Mesendoderm (in vitro differentiated cells): ENCODE measurements at regions not wholly inside any gene's neighbourhood (a gene's known extent, or its start where the extent isn't known, plus 50 kb on each side); places are given as distances from the start of the nearest gene placed in this dataset.

Experiments used
- DNase-seq: peaks from one replicate; pipeline ENCODE4 v3.0.0; 2013
- H2AK5ac ChIP-seq: 2 replicates; pipeline ENCODE4 v1.6.1; 2013; ENCODE audit warnings: low read length, inconsistent platforms
- H2BK120ac ChIP-seq: 2 replicates; pipeline ENCODE4 v1.6.1; 2013; ENCODE audit warnings: low read depth, mild to moderate bottlenecking, low read length, moderate library complexity, mixed read lengths
- H2BK15ac ChIP-seq: replicated peaks from 2 replicates; pipeline ENCODE4 v1.6.1; 2013; ENCODE audit warnings: low read depth, mild to moderate bottlenecking, moderate library complexity
- H2BK5ac ChIP-seq: 2 replicates; pipeline ENCODE4 v1.6.1; 2013; ENCODE audit warnings: low read length, inconsistent platforms
- H3K18ac ChIP-seq: 2 replicates; pipeline ENCODE4 v1.6.1; 2013; ENCODE audit warnings: mild to moderate bottlenecking, low read length, mixed read lengths
- H3K23ac ChIP-seq: one replicate; pipeline ENCODE4 v1.6.1; 2013; ENCODE audit warnings: low read length
- H3K27ac ChIP-seq: 2 replicates; pipeline ENCODE4 v1.5.1; 2013; ENCODE audit warnings: low read depth, mild to moderate bottlenecking, inconsistent platforms, low read length, moderate library complexity
- H3K27me3 ChIP-seq: 2 replicates; pipeline ENCODE4 v1.6.1; 2013; ENCODE audit warnings: low read length, control low read depth, mild to moderate bottlenecking, inconsistent platforms; ENCODE audit not compliant: insufficient read depth, poor library complexity
- H3K36me3 ChIP-seq: 2 replicates; pipeline ENCODE4 v1.6.1; 2013; ENCODE audit warnings: low read length, inconsistent platforms; ENCODE audit not compliant: control insufficient read depth, insufficient read depth
- H3K4ac ChIP-seq: one replicate; pipeline ENCODE4 v1.6.1; 2013; ENCODE audit warnings: low read depth, mild to moderate bottlenecking, low read length, moderate library complexity
- H3K4me1 ChIP-seq: 2 replicates; pipeline ENCODE4 v1.6.1; 2013; ENCODE audit warnings: low read depth, low read length, inconsistent platforms; ENCODE audit not compliant: control insufficient read depth
- H3K4me2 ChIP-seq: 2 replicates; pipeline ENCODE4 v1.6.1; 2013; ENCODE audit warnings: low read length
- H3K4me3 ChIP-seq: 2 replicates; pipeline ENCODE4 v1.5.1; 2013; ENCODE audit warnings: mild to moderate bottlenecking, low read length
- H3K56ac ChIP-seq: one replicate; pipeline ENCODE4 v1.6.1; 2013; ENCODE audit warnings: low read length
- H3K79me1 ChIP-seq: 2 replicates; pipeline ENCODE4 v1.6.1; 2013; ENCODE audit warnings: low read length, inconsistent platforms
- H3K79me2 ChIP-seq: 2 replicates; pipeline ENCODE4 v1.6.1; 2013; ENCODE audit warnings: mild to moderate bottlenecking, low read length; ENCODE audit not compliant: control insufficient read depth, insufficient read depth
- H3K9ac ChIP-seq: 2 replicates; pipeline ENCODE4 v1.6.1; 2013; ENCODE audit warnings: low read length, inconsistent platforms
- H4K5ac ChIP-seq: one replicate; pipeline ENCODE4 v1.6.1; 2013; ENCODE audit warnings: low read length
- H4K8ac ChIP-seq: one replicate; pipeline ENCODE4 v1.6.1; 2013; ENCODE audit warnings: low read depth, mild to moderate bottlenecking, control low read depth, low read length, moderate library complexity
- WGBS: extraction: QIAGEN DNeasy Blood & Tissue Kit; methylation state at CpG from one replicate; pipeline ENCODE4 v1.1.7; 2013; ENCODE audit warnings: low lambda C conversion rate, missing lambda C conversion rate; ENCODE audit not compliant: insufficient coverage; ENCODE audit errors: extremely low coverage; 5-methylcytosine and 5-hydroxymethylcytosine counted together

GRCh38 chr12:118773956-118774723, 207.2 kb upstream of the SRRM4 start:
- no peak overlapping the region for H2BK120ac ChIP-seq
- no peak overlapping the region for H3K4me2 ChIP-seq
- no peak overlapping the region for H3K9ac ChIP-seq
- no peaks in the 10 kb centered on the region for H3K79me2 ChIP-seq
- no peak overlapping the region for H4K8ac ChIP-seq
- H3K36me3 ChIP-seq = no peaks in the 10 kb centered on the region
- H3K56ac ChIP-seq = no peak overlapping the region
- H3K4ac ChIP-seq = no peak overlapping the region
- H3K27me3 ChIP-seq = peaks cover 18% of the 10 kb centered on the region
- no peak overlapping the region for H3K4me3 ChIP-seq
- no peaks in the 10 kb centered on the region for H3K4me1 ChIP-seq
- no peak overlapping the region for H2BK5ac ChIP-seq
- H3K27ac ChIP-seq = no peak overlapping the region
- no peak overlapping the region for H2AK5ac ChIP-seq
- no CpG with 5 or more reads among the region's 43 CpGs for WGBS
- no peak overlapping the region for H2BK15ac ChIP-seq
- no peak overlapping the region for H4K5ac ChIP-seq
- no peaks in the 10 kb centered on the region for H3K79me1 ChIP-seq
- DNase-seq = peak; percentile 89
- no peak overlapping the region for H3K23ac ChIP-seq
- H3K18ac ChIP-seq = no peak overlapping the region

- no peak overlapping the region for H3K27ac ChIP-seq
- no peak overlapping the region for H3K18ac ChIP-seq
- H3K23ac ChIP-seq = no peak overlapping the region
- H4K8ac ChIP-seq = no peak overlapping the region
- H3K4me1 ChIP-seq = no peaks in the 10 kb centered on the region
- H2AK5ac ChIP-seq = no peak overlapping the region
- H3K36me3 ChIP-seq = no peaks in the 10 kb centered on the region
- no peaks in the 10 kb centered on the region for H3K79me2 ChIP-seq
- H2BK5ac ChIP-seq = no peak overlapping the region
- no peak overlapping the region for H3K4me2 ChIP-seq
- H2BK15ac ChIP-seq = no peak overlapping the region
- H3K4me3 ChIP-seq = no peak overlapping the region
- H4K5ac ChIP-seq = no peak overlapping the region
- WGBS = no CpG with 5 or more reads among the region's 3 CpGs
- H3K79me1 ChIP-seq = no peaks in the 10 kb centered on the region
- no peak overlapping the region for H3K56ac ChIP-seq
- H3K4ac ChIP-seq = no peak overlapping the region
- no peak overlapping the region for H2BK120ac ChIP-seq
- peaks cover 16% of the 10 kb centered on the region for H3K27me3 ChIP-seq
- DNase-seq = no peak
- H3K9ac ChIP-seq = no peak overlapping the region
Observed at GRCh38 chr12:118777504-118777903, 203.8 kb upstream of the SRRM4 start.

GRCh38 chr12:118778077-118778476, 203.3 kb upstream of the SRRM4 start:
- WGBS = no CpG with 5 or more reads among the region's 2 CpGs
- no peak overlapping the region for H3K27ac ChIP-seq
- no peak overlapping the region for H3K4me3 ChIP-seq
- H4K8ac ChIP-seq = no peak overlapping the region
- H3K4me2 ChIP-seq = no peak overlapping the region
- no peak overlapping the region for H4K5ac ChIP-seq
- no peaks in the 10 kb centered on the region for H3K36me3 ChIP-seq
- DNase-seq = no peak
- no peaks in the 10 kb centered on the region for H3K79me1 ChIP-seq
- no peak overlapping the region for H3K56ac ChIP-seq
- no peak overlapping the region for H3K4ac ChIP-seq
- H2BK120ac ChIP-seq = no peak overlapping the region
- no peaks in the 10 kb centered on the region for H3K79me2 ChIP-seq
- H2AK5ac ChIP-seq = no peak overlapping the region
- no peak overlapping the region for H3K9ac ChIP-seq
- H2BK5ac ChIP-seq = no peak overlapping the region
- H3K18ac ChIP-seq = no peak overlapping the region
- no peaks in the 10 kb centered on the region for H3K4me1 ChIP-seq
- peaks cover 16% of the 10 kb centered on the region for H3K27me3 ChIP-seq
- H3K23ac ChIP-seq = no peak overlapping the region
- H2BK15ac ChIP-seq = no peak overlapping the region

GRCh38 chr12:118780939-118781338, 200.4 kb upstream of the SRRM4 start:
- Histone ChIP-seq H3K18ac (no peak overlapping the region), H3K4me1 (no peaks in the 10 kb centered on the region), H3K27me3 (no peaks in the 10 kb centered on the region), H3K79me1 (no peaks in the 10 kb centered on the region), H3K4me2 (no peak overlapping the region), H3K79me2 (no peaks in the 10 kb centered on the region), H2BK120ac (no peak overlapping the region), H3K56ac (no peak overlapping the region), H3K9ac (no peak overlapping the region), H3K27ac (no peak overlapping the region), H4K5ac (no peak overlapping the region), H3K23ac (no peak overlapping the region), H4K8ac (no peak overlapping the region), H3K4ac (no peak overlapping the region), H3K36me3 (no peaks in the 10 kb centered on the region), H2BK5ac (no peak overlapping the region), H2AK5ac (no peak overlapping the region), H3K4me3 (no peak overlapping the region), H2BK15ac (no peak overlapping the region)
- no peak for DNase-seq
- WGBS = no CpG with 5 or more reads among the region's 7 CpGs

GRCh38 chr12:118781692-118782091, 199.6 kb upstream of the SRRM4 start:
- Histone ChIP-seq H3K23ac (no peak overlapping the region), H3K4me2 (no peak overlapping the region), H2AK5ac (no peak overlapping the region), H3K4me3 (no peak overlapping the region), H3K18ac (no peak overlapping the region), H3K79me1 (no peaks in the 10 kb centered on the region), H3K4me1 (no peaks in the 10 kb centered on the region), H4K8ac (no peak overlapping the region), H3K56ac (no peak overlapping the region), H3K9ac (no peak overlapping the region), H2BK15ac (no peak overlapping the region), H3K36me3 (no peaks in the 10 kb centered on the region), H4K5ac (no peak overlapping the region), H3K27me3 (no peaks in the 10 kb centered on the region), H3K4ac (no peak overlapping the region), H3K79me2 (no peaks in the 10 kb centered on the region), H2BK5ac (no peak overlapping the region), H2BK120ac (no peak overlapping the region), H3K27ac (no peak overlapping the region)
- no peak for DNase-seq
- WGBS = no CpG with 5 or more reads among the region's 3 CpGs

- Histone ChIP-seq H2BK120ac (no peak overlapping the region), H2BK15ac (no peak overlapping the region), H3K18ac (no peak overlapping the region), H3K4ac (no peak overlapping the region), H3K4me2 (no peak overlapping the region), H3K27me3 (no peaks in the 10 kb centered on the region), H3K9ac (no peak overlapping the region), H3K79me1 (no peaks in the 10 kb centered on the region), H2AK5ac (no peak overlapping the region), H3K4me3 (no peak overlapping the region), H3K4me1 (no peaks in the 10 kb centered on the region), H2BK5ac (no peak overlapping the region), H4K8ac (no peak overlapping the region), H3K56ac (no peak overlapping the region), H3K36me3 (no peaks in the 10 kb centered on the region), H3K23ac (no peak overlapping the region), H3K79me2 (no peaks in the 10 kb centered on the region), H3K27ac (no peak overlapping the region), H4K5ac (no peak overlapping the region)
- no peak for DNase-seq
- WGBS = no CpG with 5 or more reads among the region's 2 CpGs
Observed at GRCh38 chr12:118783703-118784102, 197.6 kb upstream of the SRRM4 start.
